A673 (cell line): ENCODE measurements at regions not wholly inside any gene's neighbourhood (a gene's known extent, or its start where the extent isn't known, plus 50 kb on each side); places are given as distances from the start of the nearest gene placed in this dataset.

ENCODE experiments used
- BruUV-seq: library from RNA; stranded (reverse); fragments of 400-500 nt; replicated peaks from 2 replicates; lab custom pipeline; 2021; lab: Mats Ljungman, UMichigan
- CTCF ChIA-PET: fragments of 300-600 bp; sonication (Branson Sonifier 250); formaldehyde crosslinking; loops from one replicate; lab custom pipeline; 2022; ENCODE audit warnings: antibody characterized with exemption; lab: Charles Lee
- POLR2A ChIA-PET: fragments of 300-600 bp; sonication (Branson Sonifier 250); formaldehyde crosslinking; loops from one replicate; lab custom pipeline; 2022; ENCODE audit warnings: antibody characterized with exemption; ENCODE audit not compliant: low non-redundant PET; lab: Charles Lee
- DNase-seq: peaks from one replicate; pipeline ENCODE4 v3.0.0-alpha.2; 2015; ENCODE audit warnings: low spot score
- H3K27ac ChIP-seq: fragments of 200-600 bp; sonication (generic); 2 replicates; pipeline ENCODE4 v1.5.1; 2016; ENCODE audit warnings: mixed run types, low read depth, mild to moderate bottlenecking, mixed read lengths, antibody characterized with exemption, low read length; ENCODE audit not compliant: poor library complexity, severe bottlenecking
- H3K27me3 ChIP-seq: fragments of 200-600 bp; sonication (generic); replicated peaks from 2 replicates; pipeline ENCODE4 v1.6.1; 2017; ENCODE audit warnings: mixed run types, low read depth, mild to moderate bottlenecking, mixed read lengths, antibody characterized with exemption, low read length; ENCODE audit not compliant: insufficient read depth, poor library complexity
- H3K36me3 ChIP-seq: fragments of 200-600 bp; sonication (generic); 2 replicates; pipeline ENCODE4 v1.6.1; 2016; ENCODE audit warnings: mixed run types, mild to moderate bottlenecking, mixed read lengths, antibody characterized with exemption, low read length; ENCODE audit not compliant: insufficient read depth, poor library complexity, severe bottlenecking
- H3K4me1 ChIP-seq: fragments of 200-600 bp; sonication (generic); 2 replicates; pipeline ENCODE4 v1.6.1; 2017; ENCODE audit warnings: mixed run types, mild to moderate bottlenecking, mixed read lengths, antibody characterized with exemption, low read length; ENCODE audit not compliant: insufficient read depth, poor library complexity, severe bottlenecking
- H3K4me3 ChIP-seq: fragments of 200-600 bp; sonication (generic); 2 replicates; pipeline ENCODE4 v1.5.1; 2016; ENCODE audit warnings: low read depth, mixed run types, mild to moderate bottlenecking, mixed read lengths, low read length; ENCODE audit not compliant: poor library complexity, severe bottlenecking
- H3K9me3 ChIP-seq: fragments of 200-600 bp; sonication (generic); 2 replicates; pipeline ENCODE4 v1.6.1; 2016; ENCODE audit warnings: mixed run types, low read depth, mild to moderate bottlenecking, mixed read lengths, antibody characterized with exemption, low read length; ENCODE audit not compliant: poor library complexity, severe bottlenecking
- CTCF ChIP-seq: fragments of 300-800, 200-600 bp; sonication (generic); conservative IDR thresholded peaks from 2 replicates; pipeline ENCODE4 v1.5.1; 2017; ENCODE audit warnings: low read depth, mild to moderate bottlenecking, antibody characterized with exemption, low read length, moderate library complexity, mixed read lengths
- EZH2 ChIP-seq: fragments of 200-600 bp; sonication (generic); IDR thresholded peaks from 2 replicates; pipeline ENCODE4 v1.6.1; 2017; ENCODE audit warnings: borderline replicate concordance, low read depth, mild to moderate bottlenecking, mixed read lengths, antibody characterized with exemption, low read length; ENCODE audit not compliant: poor library complexity, severe bottlenecking
- intact Hi-C: fragments of 100-400 bp; cut with micrococcal nuclease; formaldehyde crosslinking; loops from one replicate; pipeline ENCODE4 v1.10.0; 2022; ENCODE audit not compliant: unreplicated experiment

- no peaks in the 10 kb centered on the region for H3K9me3 ChIP-seq
- peaks cover 5% of the 10 kb centered on the region for H3K4me1 ChIP-seq
- ChIA-PET POLR2A (interaction anchor here (0.6 to 0.7 kb wide), 2 partner anchors 10 to 412 kb away, joined by 3 read pairs; no protein-coding TSS in a partner anchor), CTCF (no interaction called here)
- peak; percentile 27 for DNase-seq
- no peaks in the 10 kb centered on the region for H3K36me3 ChIP-seq
- H3K27me3 ChIP-seq, result no peaks in the 10 kb centered on the region
- TF ChIP-seq EZH2, result no peak
- TF ChIP-seq CTCF, result no peak
- H3K4me3 ChIP-seq, result no peak overlapping the region
- BruUV-seq, result no TSS peak
- H3K27ac ChIP-seq, result no peak overlapping the region
- intact Hi-C loops, result no loop called here
These were observed 212.3 kb upstream of the DAPK1 start for GRCh38 chr9:87285183-87285850.

GRCh38 chr9:87286506-87286905, 211.2 kb upstream of the DAPK1 start:
- Histone ChIP-seq H3K27me3 (no peaks in the 10 kb centered on the region), H3K4me3 (no peak overlapping the region), H3K4me1 (peaks cover 8% of the 10 kb centered on the region), H3K9me3 (no peaks in the 10 kb centered on the region), H3K27ac (no peak overlapping the region), H3K36me3 (no peaks in the 10 kb centered on the region)
- ChIA-PET POLR2A (no interaction called here), CTCF (no interaction called here)
- no peak for DNase-seq
- intact Hi-C loops, result no loop called here
- TF ChIP-seq CTCF (no peak), EZH2 (no peak)
- no TSS peak for BruUV-seq

GRCh38 chr9:87290241-87291052, 207.2 kb upstream of the DAPK1 start:
- DNase-seq, result peak; percentile 35
- no peak for TF ChIP-seq EZH2
- TF ChIP-seq CTCF, result peak; percentile 47
- ChIA-PET POLR2A (no interaction called here), CTCF (no interaction called here)
- Histone ChIP-seq H3K4me3 (no peak overlapping the region), H3K4me1 (peaks cover 8% of the 10 kb centered on the region), H3K27me3 (no peaks in the 10 kb centered on the region), H3K36me3 (no peaks in the 10 kb centered on the region), H3K9me3 (no peaks in the 10 kb centered on the region), H3K27ac (no peak overlapping the region)
- no TSS peak for BruUV-seq
- intact Hi-C loops, result no loop called here
